Fibroblast of lung (primary cell): ENCODE measurements at regions not wholly inside any gene's neighbourhood (a gene's known extent, or its start where the extent isn't known, plus 50 kb on each side); places are given as distances from the start of the nearest gene placed in this dataset.
A peak's percentile ranks its signal among the peaks of the same experiment; 100 is the strongest.

Experiments
- DNase-seq, 2 donors: peaks; one replicate each; pipeline versions ENCODE4 v3.0.0 to v3.0.0-alpha.2; 2010; ENCODE audit warnings: low read depth in 2 of 2
- H2AFZ ChIP-seq: 2 replicates; pipeline ENCODE4 v1.5.1; 2012; ENCODE audit warnings: low read length, control low read depth, inconsistent platforms
- H3K27ac ChIP-seq: 2 replicates; pipeline ENCODE4 v1.5.1; 2011; ENCODE audit warnings: low read length, control low read depth; ENCODE audit not compliant: insufficient read depth
- H3K27me3 ChIP-seq: 2 replicates; pipeline ENCODE4 v1.5.1; 2011; ENCODE audit warnings: mild to moderate bottlenecking, low read length; ENCODE audit not compliant: control insufficient read depth, insufficient read depth
- H3K36me3 ChIP-seq: 2 replicates; pipeline ENCODE4 v1.5.1; 2011; ENCODE audit warnings: low read length; ENCODE audit not compliant: control insufficient read depth, insufficient read depth
- H3K4me1 ChIP-seq: 2 replicates; pipeline ENCODE4 v1.5.1; 2011; ENCODE audit warnings: low read length; ENCODE audit not compliant: control insufficient read depth, insufficient read depth; ENCODE audit errors: extremely low read depth
- H3K4me2 ChIP-seq: 2 replicates; pipeline ENCODE4 v1.5.1; 2011; ENCODE audit warnings: low read length, control low read depth; ENCODE audit not compliant: insufficient read depth; ENCODE audit errors: extremely low read depth
- H3K4me3 ChIP-seq, 4 experiments: fragments of 200-600 bp in 1 of 4; sonication (generic) in 1 of 4; replicated peaks in 1 of 4; 2 replicates each; pipeline ENCODE4 v1.5.1; 2011 to 2016; ENCODE audit warnings: low read length in 4 of 4, low read depth in 3 of 4, mild to moderate bottlenecking in 3 of 4, control low read depth in 2 of 4, inconsistent platforms in 1 of 4, mixed read lengths in 1 of 4; ENCODE audit not compliant: insufficient read depth in 1 of 4; ENCODE audit errors: control extremely low read depth in 1 of 4
- H3K79me2 ChIP-seq: 2 replicates; pipeline ENCODE4 v1.5.1; 2012; ENCODE audit warnings: mild to moderate bottlenecking, low read length, inconsistent platforms; ENCODE audit not compliant: control insufficient read depth, insufficient read depth
- H3K9ac ChIP-seq: 2 replicates; pipeline ENCODE4 v1.5.1; 2011; ENCODE audit warnings: mild to moderate bottlenecking, low read length, control low read depth; ENCODE audit not compliant: insufficient read depth
- H3K9me3 ChIP-seq: 2 replicates; pipeline ENCODE4 v1.5.1; 2012; ENCODE audit warnings: low read depth, low read length; ENCODE audit not compliant: control insufficient read depth, insufficient read depth
- H4K20me1 ChIP-seq: 2 replicates; pipeline ENCODE4 v1.5.1; 2011; ENCODE audit warnings: low read length; ENCODE audit not compliant: control insufficient read depth, insufficient read depth; ENCODE audit errors: extremely low read depth
- CTCF ChIP-seq, 2 donors: IDR thresholded peaks in 1 of 2; conservative IDR thresholded peaks in 1 of 2; 1 replicate in 1 of 2; 2 replicates in 1 of 2; pipeline ENCODE4 v1.5.1; 2011 to 2012; ENCODE audit warnings: low read length in 2 of 2, control low read depth in 1 of 2, inconsistent platforms in 1 of 2, low read depth in 1 of 2, mild to moderate bottlenecking in 1 of 2
- EZH2 ChIP-seq: IDR thresholded peaks from 2 replicates; pipeline ENCODE4 v1.5.1; 2012; ENCODE audit warnings: low read length, control low read depth, mild to moderate bottlenecking; ENCODE audit errors: missing control alignments

GRCh38 chr6:132198040-132198439, 203.2 kb downstream of the MOXD1 start:
- Histone ChIP-seq H3K79me2 (no peaks in the 10 kb centered on the region), H3K9me3 (no peaks in the 10 kb centered on the region), H3K27me3 (no peaks in the 10 kb centered on the region), H4K20me1 (no peaks in the 10 kb centered on the region), H3K36me3 (no peaks in the 10 kb centered on the region), H3K9ac (no peak overlapping the region), H3K27ac (no peak overlapping the region), H2AFZ (no peak overlapping the region), H3K4me2 (no peak overlapping the region), H3K4me1 (peaks cover 8% of the 10 kb centered on the region), H3K4me3 (no peak overlapping the region)
- no peak for TF ChIP-seq EZH2
- no peak for TF ChIP-seq CTCF (conservative IDR thresholded peaks at IDR 0.05 in 1 of 2, IDR thresholded peaks at IDR 0.05 in 1 of 2; ENCODE audit: low read depth in 1 of 2, low read length in 2 of 2)
- peak in 1 of 2 donors; percentile 65 for DNase-seq

GRCh38 chr6:132194529-132194928, 206.7 kb downstream of the MOXD1 start:
- no peaks in the 10 kb centered on the region for H3K27me3 ChIP-seq
- peaks cover 4% of the 10 kb centered on the region for H3K4me1 ChIP-seq
- no peak for DNase-seq
- H3K9ac ChIP-seq = no peak overlapping the region
- no peaks in the 10 kb centered on the region for H3K36me3 ChIP-seq
- H3K4me2 ChIP-seq = no peak overlapping the region
- no peak overlapping the region for H3K4me3 ChIP-seq
- no peaks in the 10 kb centered on the region for H4K20me1 ChIP-seq
- TF ChIP-seq EZH2 = no peak
- no peak for TF ChIP-seq CTCF (conservative IDR thresholded peaks at IDR 0.05 in 1 of 2, IDR thresholded peaks at IDR 0.05 in 1 of 2; ENCODE audit: low read depth in 1 of 2, low read length in 2 of 2)
- no peak overlapping the region for H3K27ac ChIP-seq
- H3K9me3 ChIP-seq = no peaks in the 10 kb centered on the region
- no peaks in the 10 kb centered on the region for H3K79me2 ChIP-seq
- no peak overlapping the region for H2AFZ ChIP-seq

GRCh38 chr6:132192631-132193030, 208.6 kb downstream of the MOXD1 start:
- H2AFZ ChIP-seq = no peak overlapping the region
- TF ChIP-seq EZH2 (no peak), CTCF (conservative IDR thresholded peaks at IDR 0.05 in 1 of 2, IDR thresholded peaks at IDR 0.05 in 1 of 2; ENCODE audit: low read depth in 1 of 2, low read length in 2 of 2) (no peak)

More at GRCh38 chr6:132192631-132193030, 208.6 kb downstream of the MOXD1 start:
- DNase-seq = no peak
- Histone ChIP-seq H3K4me2 (no peak overlapping the region), H3K27me3 (no peaks in the 10 kb centered on the region), H3K4me3 (no peak overlapping the region), H3K9me3 (no peaks in the 10 kb centered on the region), H3K9ac (no peak overlapping the region), H3K27ac (no peak overlapping the region), H4K20me1 (no peaks in the 10 kb centered on the region), H3K4me1 (peaks cover 3% of the 10 kb centered on the region), H3K79me2 (no peaks in the 10 kb centered on the region), H3K36me3 (no peaks in the 10 kb centered on the region)
